HPDE6-E6E7 (cell line): ENCODE measurements at regions not wholly inside any gene's neighbourhood (a gene's known extent, or its start where the extent isn't known, plus 50 kb on each side); places are given as distances from the start of the nearest gene placed in this dataset.
"Not testable (repeated sequence)": the region's sequence is repeated elsewhere in the genome, so short reads cannot be mapped to it uniquely, and the experiment has no call there.

Experiments
- DNase-seq: peaks from one replicate; pipeline ENCODE4 v3.0.0; 2011; ENCODE audit warnings: missing footprints; ENCODE audit errors: extremely low spot score

DNA sequence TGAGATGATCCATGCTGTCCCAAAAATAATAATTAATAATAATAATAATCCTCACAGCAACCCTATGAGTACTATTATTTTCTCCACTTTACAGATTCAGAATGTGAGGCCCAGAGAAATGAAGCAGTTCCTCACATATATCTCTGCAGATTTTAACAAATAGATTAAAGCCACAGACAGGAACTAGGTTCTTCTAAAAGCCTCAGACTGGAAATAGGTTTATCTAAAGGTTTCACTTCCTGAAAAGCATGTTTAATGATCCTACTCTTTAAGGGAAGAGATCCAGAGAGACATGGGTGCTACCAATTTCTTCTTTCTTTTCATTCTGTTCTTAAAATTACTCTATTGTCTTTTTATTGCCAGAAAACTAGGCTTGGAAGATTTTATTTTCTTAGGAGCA lies 1079.4 kb upstream of the COX7C start:
- DNase-seq, result no peak

DNA sequence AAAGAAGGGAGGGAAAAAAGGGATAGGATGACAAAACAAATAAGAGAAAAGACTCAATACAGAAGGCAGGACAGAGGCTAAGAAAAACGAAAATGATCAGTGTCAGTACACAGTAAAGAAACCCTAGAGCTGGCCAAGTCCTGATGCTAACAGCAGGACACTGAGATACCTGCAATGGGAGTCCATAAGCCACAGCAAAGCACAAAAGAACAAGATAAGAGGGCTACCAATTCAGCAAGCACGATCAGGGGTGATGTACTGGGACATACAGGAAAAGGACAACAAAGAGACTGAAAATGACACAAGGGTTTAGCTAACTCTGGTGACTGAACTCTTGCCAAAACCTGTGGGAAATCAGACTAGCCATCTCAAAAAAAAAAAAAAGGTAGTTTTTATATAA lies 1072.6 kb upstream of the COX7C start:
- no peak for DNase-seq

DNA sequence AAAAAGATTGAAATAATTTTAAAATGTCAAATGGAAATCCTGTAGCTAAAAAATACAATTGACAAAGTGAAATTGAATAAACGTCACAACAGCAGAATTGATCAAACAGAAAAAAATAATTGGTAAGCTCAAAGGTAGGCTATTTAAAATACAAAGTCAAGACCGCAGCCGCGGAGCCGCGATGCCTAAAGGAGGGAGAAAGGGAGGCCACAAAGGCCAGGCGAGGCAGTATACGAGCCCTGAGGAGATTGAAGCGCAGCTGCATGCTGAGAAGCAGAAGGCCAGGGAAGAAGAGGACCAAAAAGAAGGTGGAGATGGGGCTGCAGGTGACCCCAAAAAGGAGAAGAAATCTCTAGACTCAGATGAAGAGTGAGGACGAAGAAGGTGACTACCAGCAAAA lies 1068.5 kb upstream of the COX7C start:
- DNase-seq, result no peak

- no peak for DNase-seq
Observed at GRCh38 chr5:85549836-85550599, 1067.7 kb upstream of the COX7C start.

DNA sequence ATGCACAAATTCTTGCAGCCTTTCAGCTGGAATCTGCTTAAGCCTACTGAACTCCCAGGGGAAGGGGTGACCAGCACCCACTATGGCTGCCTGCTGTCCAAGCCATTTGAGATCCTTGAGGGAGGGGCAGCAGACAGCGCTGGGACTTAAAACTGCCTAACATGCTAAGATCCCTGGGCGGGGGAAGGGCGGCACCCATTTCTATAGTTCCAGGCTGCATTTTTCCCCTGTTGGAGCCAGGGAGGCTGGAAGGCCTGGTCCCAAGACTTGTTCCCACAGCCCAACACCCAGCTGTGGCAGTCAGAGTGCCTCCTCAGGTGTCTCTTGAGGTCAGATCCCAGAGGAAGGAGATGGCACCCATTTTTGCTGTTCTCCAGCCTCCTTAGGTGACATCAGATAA lies 1061.3 kb upstream of the COX7C start:
- DNase-seq, result no peak

DNA sequence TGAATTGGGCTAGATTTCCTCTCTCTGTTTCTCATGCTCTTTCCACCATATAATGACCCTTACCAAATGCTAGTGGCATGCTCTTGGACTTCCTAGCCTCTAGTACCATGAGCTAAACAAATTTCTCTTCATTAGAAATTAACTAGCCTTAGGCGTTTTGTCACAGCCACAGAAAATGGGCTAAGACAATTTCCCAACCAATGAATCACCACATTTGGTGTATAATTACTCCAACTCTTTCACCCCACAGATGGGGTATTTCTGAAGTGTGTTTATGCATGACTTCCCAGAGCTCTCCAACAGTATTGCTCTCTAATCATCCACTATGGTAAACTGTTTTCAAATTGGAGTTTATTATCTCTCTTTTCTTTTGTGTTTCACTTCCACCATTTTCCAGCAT lies 1041.1 kb upstream of the COX7C start:
- DNase-seq, result no peak

DNA sequence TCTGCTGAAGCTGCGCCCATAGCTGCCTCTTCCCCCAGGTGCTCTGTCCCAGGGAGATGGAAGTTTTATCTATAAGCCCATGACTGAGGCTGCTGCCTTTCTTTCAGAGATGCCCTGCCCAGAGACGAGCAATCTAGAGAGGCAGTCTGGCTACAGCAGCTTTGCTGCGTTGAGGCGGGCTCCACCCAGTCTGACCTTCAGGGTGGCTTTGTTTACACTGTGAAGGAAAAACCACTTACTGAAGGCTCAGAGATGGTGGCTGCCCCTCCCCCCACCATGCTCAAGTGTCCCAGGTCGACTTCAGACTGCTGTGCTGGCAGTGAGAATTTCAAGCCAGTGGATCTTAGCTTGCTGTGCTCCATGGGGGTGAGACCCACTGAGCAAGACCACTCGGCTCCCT lies 1029.9 kb upstream of the COX7C start:
- DNase-seq, result not testable (repeated sequence)

DNA sequence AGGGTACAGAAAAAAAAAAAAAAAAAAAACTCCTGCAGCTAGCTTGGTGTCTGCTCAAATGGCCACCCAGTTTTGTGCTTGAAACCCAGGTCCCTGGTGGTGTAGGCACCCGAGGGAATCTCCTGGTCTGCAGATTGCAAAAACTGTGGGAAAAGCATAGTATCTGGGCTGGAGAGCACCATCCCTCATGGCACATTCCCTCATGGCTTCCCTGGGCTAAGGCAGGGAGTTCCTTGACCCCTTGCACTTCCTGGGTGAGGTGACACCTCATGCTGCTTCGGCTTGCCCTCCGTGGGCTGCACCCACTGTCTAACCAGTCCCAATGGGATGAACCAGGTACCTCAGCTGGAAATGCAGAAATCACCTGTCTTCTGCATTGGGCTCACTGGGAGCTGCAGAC lies 1029.5 kb upstream of the COX7C start:
- not testable (repeated sequence) for DNase-seq

DNA sequence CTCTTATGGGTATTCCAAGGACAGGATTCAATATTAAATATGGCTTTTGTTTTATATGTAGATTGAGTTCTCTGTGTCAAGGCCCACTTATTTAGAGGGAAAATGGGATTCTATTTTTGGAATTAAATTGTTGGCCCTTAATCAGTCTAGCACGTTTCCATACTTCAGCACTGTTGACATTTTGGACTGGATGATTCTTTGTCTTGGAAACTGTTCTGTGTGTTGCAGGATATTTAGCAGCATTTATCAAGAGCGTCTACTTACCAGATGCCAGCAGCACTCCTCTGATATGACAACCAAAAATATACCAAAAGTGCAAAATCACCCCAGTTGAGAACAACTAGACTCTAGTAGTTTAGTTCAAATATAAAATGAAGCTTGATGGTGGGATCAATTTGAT lies 1027.0 kb upstream of the COX7C start:
- DNase-seq, result no peak

DNA sequence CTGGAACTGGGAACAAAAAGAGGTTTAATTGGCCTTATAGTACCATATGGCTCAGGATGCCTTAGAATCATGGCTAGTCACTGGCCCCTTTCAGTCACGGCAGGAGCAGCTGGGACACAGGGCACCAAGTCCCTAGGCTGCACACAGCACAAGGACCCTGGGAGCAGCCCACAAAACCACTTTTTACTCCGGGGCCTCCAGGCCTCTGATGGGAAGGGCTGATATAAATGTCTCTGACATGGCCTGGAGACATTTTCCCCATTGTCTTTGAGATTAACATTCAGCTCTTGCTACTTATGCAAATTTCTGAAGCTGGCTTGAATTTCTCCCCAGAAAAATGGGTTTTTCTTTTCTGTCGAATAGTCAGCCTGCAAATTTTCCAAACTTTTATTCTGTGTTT lies 1026.4 kb upstream of the COX7C start:
- DNase-seq, result no peak

DNA sequence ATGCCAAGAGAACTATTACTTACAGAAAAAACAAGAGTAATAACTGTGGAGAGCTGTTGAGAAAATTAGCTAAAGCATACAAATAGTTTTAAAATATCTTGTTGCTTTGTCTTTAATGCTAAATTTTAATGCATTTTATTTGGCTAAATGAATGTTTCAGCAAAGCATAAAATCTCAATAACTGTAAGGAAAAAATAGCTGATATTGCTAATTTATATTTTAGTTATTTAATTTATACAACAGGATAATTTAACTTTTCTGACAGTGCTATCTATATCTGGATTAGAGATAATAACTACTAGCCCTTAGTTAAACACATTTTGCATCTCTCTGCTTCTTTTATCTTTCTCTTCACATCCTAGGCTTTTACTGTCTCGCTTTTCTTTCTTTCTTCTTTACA lies 1014.9 kb upstream of the COX7C start:
- DNase-seq, result no peak

DNA sequence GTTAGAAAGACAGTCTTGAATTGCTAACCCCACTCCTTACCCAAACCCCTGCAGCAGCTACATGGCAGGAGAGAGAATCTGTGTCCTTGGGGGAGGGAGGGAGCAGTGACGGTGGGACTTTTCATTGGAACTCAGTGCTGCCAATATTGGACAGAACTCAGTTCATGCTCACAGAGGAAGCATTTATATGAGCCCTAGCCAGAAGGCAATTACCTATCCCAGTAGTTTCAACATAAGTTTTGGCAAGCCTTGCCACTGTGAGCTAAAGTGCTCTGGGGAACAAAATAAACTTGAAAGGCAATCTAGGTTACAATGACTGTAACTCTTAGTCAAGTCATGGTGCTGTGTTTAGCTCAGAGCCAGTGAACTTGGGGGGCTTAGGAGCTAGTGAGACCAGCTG lies 1013.4 kb upstream of the COX7C start:
- DNase-seq, result no peak

DNA sequence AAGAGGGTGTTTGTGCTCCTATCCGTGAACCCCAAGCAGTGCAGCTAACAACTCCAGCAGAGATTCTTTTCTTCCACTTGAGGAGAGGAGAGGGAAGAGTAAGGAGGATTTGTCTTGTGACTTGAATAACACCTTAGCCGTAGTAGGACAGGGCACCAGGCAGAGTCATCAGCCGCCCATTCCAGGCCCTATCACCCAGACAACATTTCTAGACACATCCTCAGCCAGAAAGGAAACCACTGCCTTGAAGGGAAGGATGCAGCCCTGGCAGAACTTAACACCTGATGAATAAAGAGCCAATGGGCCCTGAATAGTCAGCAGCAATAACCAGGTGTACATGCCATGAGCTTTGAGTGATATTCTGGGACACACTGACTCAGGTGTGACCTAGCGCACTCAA lies 1013.0 kb upstream of the COX7C start:
- DNase-seq, result no peak

DNA sequence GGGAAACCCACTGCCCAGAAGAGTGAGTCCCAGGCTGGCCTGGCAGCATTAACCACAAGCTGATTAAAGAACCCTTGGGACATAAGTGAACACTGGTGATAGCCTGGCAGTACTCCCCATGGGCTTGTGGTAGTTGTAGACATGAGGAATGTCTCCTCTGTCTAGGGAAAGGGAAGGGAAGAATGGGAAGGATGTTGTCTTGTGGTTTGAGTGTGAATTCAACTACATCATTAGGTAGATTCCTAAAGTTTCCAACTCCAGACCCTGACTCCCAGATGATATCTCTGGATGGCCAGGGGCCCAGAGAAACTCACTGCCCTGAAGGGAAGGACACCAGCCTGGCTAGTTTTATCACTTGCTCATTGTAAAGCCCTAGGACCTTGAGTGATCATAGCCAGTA lies 1012.4 kb upstream of the COX7C start:
- no peak for DNase-seq

GRCh38 chr5:85614489-85614888 lies 1003.3 kb upstream of the COX7C start:
- no peak for DNase-seq

GRCh38 chr5:85621668-85622067 lies 996.1 kb upstream of the COX7C start:
- DNase-seq, result no peak

GRCh38 chr5:85628153-85628552 lies 989.6 kb upstream of the COX7C start:
- no peak for DNase-seq

DNA sequence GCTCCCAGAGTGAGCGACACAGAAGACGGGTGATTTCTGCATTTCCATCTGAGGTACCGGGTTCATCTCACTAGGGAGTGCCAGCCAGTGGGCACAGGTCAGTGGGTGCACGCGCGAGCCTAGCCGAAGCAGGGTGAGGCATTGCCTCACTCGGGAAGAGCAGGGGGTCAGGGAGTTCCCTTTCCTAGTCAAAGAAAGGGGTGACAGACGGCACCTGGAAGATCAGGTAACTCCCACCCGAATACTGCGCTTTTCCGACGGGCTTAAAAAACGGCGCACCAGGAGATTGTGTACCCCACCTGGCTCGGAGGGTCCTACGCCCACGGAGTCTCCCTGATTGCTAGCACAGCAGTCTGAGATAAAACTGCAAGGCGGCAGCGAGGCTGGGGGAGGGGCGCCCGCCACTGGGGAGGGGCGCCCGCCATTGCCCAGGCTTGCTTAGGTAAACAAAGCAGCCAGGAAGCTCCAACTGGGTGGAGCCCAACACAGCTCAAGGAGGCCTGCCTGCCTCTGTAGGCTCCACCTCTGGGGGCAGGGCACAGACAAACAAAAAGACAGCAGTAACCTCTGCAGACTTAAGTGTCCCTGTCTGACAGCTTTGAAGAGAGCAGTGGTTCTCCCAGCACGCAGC lies 979.1 kb upstream of the COX7C start:
- DNase-seq, result not testable (repeated sequence)

- no peak for DNase-seq
Observed at GRCh38 chr5:85646036-85646435, 971.7 kb upstream of the COX7C start.

DNA sequence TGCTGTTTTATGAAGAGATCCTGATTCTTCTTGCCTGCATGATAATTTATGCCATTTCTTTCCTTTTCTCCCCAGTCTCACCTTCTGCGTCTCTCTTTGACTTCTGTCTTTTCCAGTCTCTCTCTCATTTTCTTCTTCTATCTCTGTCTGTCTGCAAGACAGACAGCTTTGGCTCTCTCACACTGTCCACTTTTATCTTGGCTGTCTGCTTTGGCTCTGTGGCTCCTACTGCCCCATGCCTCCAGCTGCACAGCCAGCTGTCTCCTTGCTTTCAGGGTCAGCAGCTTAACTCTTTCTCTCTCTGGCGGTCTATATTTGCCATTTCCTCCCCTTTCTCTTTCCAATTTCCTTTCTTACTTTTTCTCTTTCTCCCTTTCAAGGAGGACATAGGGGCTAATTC lies 971.1 kb upstream of the COX7C start:
- no peak for DNase-seq

GRCh38 chr5:85647349-85648127 lies 970.2 kb upstream of the COX7C start:
- no peak for DNase-seq

DNA sequence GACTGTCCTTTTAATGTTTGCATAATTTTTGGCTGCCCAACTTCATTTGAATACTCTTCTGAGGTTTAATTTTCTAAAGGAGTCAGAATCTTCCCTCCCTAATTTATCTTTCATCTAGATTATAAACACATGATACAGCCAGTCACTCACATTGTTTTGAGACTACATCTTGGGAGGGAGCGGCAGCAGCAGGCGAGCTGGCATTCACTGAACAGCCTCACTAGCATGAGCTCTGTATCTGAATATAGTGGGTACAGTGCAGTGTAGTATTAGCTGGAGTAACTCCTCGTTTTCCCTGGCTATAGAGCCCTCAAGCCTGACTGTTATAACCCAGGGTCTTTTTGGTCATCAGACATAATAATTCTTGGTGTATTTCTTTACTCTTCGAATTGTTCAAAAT lies 969.2 kb upstream of the COX7C start:
- no peak for DNase-seq

GRCh38 chr5:85651731-85652130 lies 966.0 kb upstream of the COX7C start:
- no peak for DNase-seq
